Naive thymus-derived CD4-positive, alpha-beta T cell (primary cell): ENCODE measurements at regions not wholly inside any gene's neighbourhood (a gene's known extent, or its start where the extent isn't known, plus 50 kb on each side); places are given as distances from the start of the nearest gene placed in this dataset.

Source experiments
- ATAC-seq: fragments of 150-1000 bp; cut with Tn5 transposase; 2 replicates; pipeline ENCODE4 v1.10.0; 2021; ENCODE audit warnings: mild to moderate bottlenecking, moderate library complexity
- CTCF ChIA-PET: fragments of 350-600 bp; sonication (Branson Sonifier 250); formaldehyde crosslinking; loops from one replicate; lab custom pipeline; 2021; ENCODE audit warnings: antibody characterized with exemption; lab: Charles Lee
- POLR2A ChIA-PET: fragments of 350-600 bp; sonication (Branson Sonifier 250); formaldehyde crosslinking; loops from one replicate; lab custom pipeline; 2021; ENCODE audit warnings: antibody characterized with exemption, inconsistent platforms; lab: Charles Lee
- DNase-seq, 9 donors: peaks; one replicate each; pipeline versions ENCODE4 v3.0.0 to v3.0.0-alpha.2; 2020 to 2022; ENCODE audit warnings: mixed read lengths in 1 of 9
- H3K27ac ChIP-seq: one replicate; pipeline ENCODE4 v1.7.0; 2013; ENCODE audit warnings: mild to moderate bottlenecking, low read depth, low read length, moderate library complexity
- H3K27me3 ChIP-seq, 2 donors: one replicate each; pipeline ENCODE4 v1.7.0; 2013; ENCODE audit warnings: low read length in 2 of 2, mild to moderate bottlenecking in 2 of 2, moderate library complexity in 2 of 2; ENCODE audit not compliant: control insufficient read depth in 2 of 2, insufficient read depth in 2 of 2
- H3K36me3 ChIP-seq, 3 experiments: 1 replicate in 2 of 3; 2 replicates in 1 of 3; pipeline ENCODE4 v1.7.0; 2013; ENCODE audit warnings: low read length in 3 of 3, mild to moderate bottlenecking in 3 of 3, moderate library complexity in 1 of 3; ENCODE audit not compliant: insufficient read depth in 3 of 3, control insufficient read depth in 2 of 3
- H3K4me1 ChIP-seq, 2 donors: one replicate each; pipeline ENCODE4 v1.7.0; 2013; ENCODE audit warnings: low read length in 2 of 2, mild to moderate bottlenecking in 2 of 2, moderate library complexity in 1 of 2; ENCODE audit not compliant: control insufficient read depth in 2 of 2, insufficient read depth in 2 of 2
- H3K4me3 ChIP-seq: 2 replicates; pipeline ENCODE4 v1.7.0; 2013; ENCODE audit warnings: mild to moderate bottlenecking, low read length
- H3K9me3 ChIP-seq, 3 experiments: 1 replicate in 2 of 3; 2 replicates in 1 of 3; pipeline ENCODE4 v1.7.0; 2013; ENCODE audit warnings: low read length in 3 of 3; ENCODE audit not compliant: control insufficient read depth in 2 of 3
- H3K27ac Mint-ChIP-seq, 9 donors: one replicate each; pipeline ENCODE4 v1.8.0; 2020 to 2022; ENCODE audit warnings: mixed read lengths in 9 of 9, mild to moderate bottlenecking in 8 of 9, moderate library complexity in 5 of 9, inconsistent platforms in 2 of 9
- H3K27me3 Mint-ChIP-seq, 5 donors: one replicate each; pipeline ENCODE4 v1.8.0; 2021 to 2022; ENCODE audit warnings: mixed read lengths in 5 of 5, mild to moderate bottlenecking in 1 of 5
- H3K36me3 Mint-ChIP-seq, 5 donors: one replicate each; pipeline ENCODE4 v1.8.0; 2020 to 2022; ENCODE audit warnings: mixed read lengths in 5 of 5, mild to moderate bottlenecking in 3 of 5, inconsistent platforms in 1 of 5
- H3K4me1 Mint-ChIP-seq, 7 donors: one replicate each; pipeline ENCODE4 v1.8.0; 2020 to 2022; ENCODE audit warnings: mixed read lengths in 7 of 7, mild to moderate bottlenecking in 3 of 7, inconsistent platforms in 1 of 7
- H3K4me3 Mint-ChIP-seq, 10 donors: one replicate each; pipeline ENCODE4 v1.8.0; 2020 to 2022; ENCODE audit warnings: mild to moderate bottlenecking in 10 of 10, mixed read lengths in 10 of 10, moderate library complexity in 6 of 10, inconsistent platforms in 2 of 10
- H3K9me3 Mint-ChIP-seq, 11 donors: one replicate each; pipeline ENCODE4 v1.8.0; 2020 to 2022; ENCODE audit warnings: mixed read lengths in 11 of 11, mild to moderate bottlenecking in 4 of 11, inconsistent platforms in 1 of 11, moderate library complexity in 1 of 11
- intact Hi-C, 2 donors: fragments of 100-400 bp; cut with micrococcal nuclease; formaldehyde crosslinking; loops; one replicate each; pipeline ENCODE4 v1.15.1; 2023

DNA sequence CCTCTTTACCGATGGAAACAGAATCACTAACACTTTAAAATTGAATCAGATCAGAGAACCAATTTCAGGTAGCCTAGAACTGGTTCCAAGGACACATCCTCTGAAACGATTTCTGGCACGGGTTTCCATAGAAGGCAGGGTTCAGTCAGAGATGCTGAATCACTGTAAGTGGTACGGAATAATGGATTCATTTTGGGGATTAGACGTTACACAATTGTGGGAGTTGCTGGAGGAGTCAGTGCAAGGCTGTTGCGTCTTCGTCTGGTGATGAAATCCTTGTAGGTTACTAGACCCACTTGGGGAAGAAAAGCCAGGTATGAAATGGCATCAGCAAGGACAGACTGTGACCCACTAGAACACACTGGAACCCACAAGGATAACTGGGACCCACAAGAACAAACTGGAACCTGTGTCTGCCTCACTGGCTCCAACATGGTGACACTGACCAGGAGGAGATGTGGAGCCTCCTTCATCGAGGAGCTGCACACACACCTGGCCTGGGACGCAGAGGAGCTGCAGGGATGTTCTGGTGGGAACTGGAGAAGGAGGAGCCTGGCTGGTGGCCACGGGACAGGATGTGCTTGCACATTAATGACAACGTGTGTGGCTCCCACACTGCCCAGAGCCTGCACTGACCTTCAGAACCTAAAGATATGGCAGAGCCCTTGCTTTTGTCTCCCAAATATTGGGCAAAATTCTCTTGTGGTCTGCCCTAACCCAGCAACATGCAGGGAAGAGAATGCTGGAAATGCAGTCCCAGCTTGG, 105.1 kb downstream of the TRAPPC11 start:
- no peaks in the 10 kb centered on the region for H3K36me3 Mint-ChIP-seq
- H3K27me3 ChIP-seq = no peaks in the 10 kb centered on the region
- CTCF ChIA-PET = no interaction called here

DNA sequence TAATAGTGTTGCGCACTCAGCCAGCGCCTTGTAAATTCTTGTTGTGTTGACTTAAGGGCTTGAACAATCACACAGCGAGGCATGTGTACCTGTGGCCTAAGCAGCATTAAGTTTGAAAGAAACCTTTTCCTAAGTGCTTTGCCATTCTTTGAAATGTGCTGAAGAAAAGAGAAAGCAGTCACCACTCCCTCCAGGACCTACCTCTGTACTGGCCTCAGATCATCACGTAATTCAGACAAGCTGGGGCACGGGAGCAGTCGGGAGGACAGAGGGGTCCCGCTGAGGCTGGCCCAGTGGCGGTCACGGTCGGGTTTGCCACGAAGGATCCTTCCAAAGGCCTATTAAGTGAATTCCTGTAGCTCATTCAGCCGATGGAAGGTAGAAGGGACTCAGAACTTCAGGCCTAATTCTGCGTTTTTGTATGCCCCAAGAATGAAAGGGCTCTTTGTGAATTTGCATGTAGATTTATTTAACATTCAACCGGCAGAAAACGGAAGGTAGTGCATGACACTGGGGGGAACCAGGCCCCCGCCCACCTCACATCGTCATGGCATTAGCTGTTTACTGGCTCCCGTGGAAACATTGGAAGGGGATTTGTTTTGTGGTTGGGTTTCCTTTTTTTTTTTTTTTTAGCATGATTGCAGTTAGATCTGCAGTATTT, 106.3 kb downstream of the TRAPPC11 start:
- H3K36me3 Mint-ChIP-seq = no peaks in the 10 kb centered on the region
- DNase-seq (no peak), ATAC-seq (no peak)
- CTCF ChIA-PET = interaction anchor here (0.5 kb wide), 1 partner anchor 182 kb away, joined by 3 read pairs; no protein-coding TSS in a partner anchor
- intact Hi-C loops = no loop called here
- POLR2A ChIA-PET = no interaction called here
- H3K4me3 Mint-ChIP-seq = no peak overlapping the region
- H3K27ac Mint-ChIP-seq = no peak overlapping the region
- peaks cover 0 to 5% (median 0%) of the 10 kb centered on the region in 7 donors for H3K4me1 Mint-ChIP-seq
- H3K36me3 ChIP-seq = no peaks in the 10 kb centered on the region
- H3K4me1 ChIP-seq = no peaks in the 10 kb centered on the region
- no peaks in the 10 kb centered on the region for H3K9me3 Mint-ChIP-seq
- no peak overlapping the region for H3K4me3 ChIP-seq
- H3K27me3 Mint-ChIP-seq = peaks cover 9 to 21% (median 17%) of the 10 kb centered on the region in 5 donors
- H3K27ac ChIP-seq = no peak overlapping the region
- H3K27me3 ChIP-seq = no peaks in the 10 kb centered on the region
- no peaks in the 10 kb centered on the region for H3K9me3 ChIP-seq

More for the DNA sequence above, 105.1 kb downstream of the TRAPPC11 start:
- ATAC-seq (no peak), DNase-seq (no peak)
- peaks cover 0 to 5% (median 0%) of the 10 kb centered on the region in 7 donors for H3K4me1 Mint-ChIP-seq
- no peak overlapping the region for H3K27ac Mint-ChIP-seq
- H3K4me3 Mint-ChIP-seq = peak overlapping the region in 1 of 10 donors; percentile 12
- intact Hi-C loops = no loop called here
- Histone ChIP-seq H3K4me1 (no peaks in the 10 kb centered on the region), H3K27ac (no peak overlapping the region), H3K36me3 (no peaks in the 10 kb centered on the region), H3K4me3 (no peak overlapping the region), H3K9me3 (no peaks in the 10 kb centered on the region)
- POLR2A ChIA-PET = no interaction called here
- H3K9me3 Mint-ChIP-seq = no peaks in the 10 kb centered on the region
- peaks cover 9 to 21% (median 17%) of the 10 kb centered on the region in 5 donors for H3K27me3 Mint-ChIP-seq

DNA sequence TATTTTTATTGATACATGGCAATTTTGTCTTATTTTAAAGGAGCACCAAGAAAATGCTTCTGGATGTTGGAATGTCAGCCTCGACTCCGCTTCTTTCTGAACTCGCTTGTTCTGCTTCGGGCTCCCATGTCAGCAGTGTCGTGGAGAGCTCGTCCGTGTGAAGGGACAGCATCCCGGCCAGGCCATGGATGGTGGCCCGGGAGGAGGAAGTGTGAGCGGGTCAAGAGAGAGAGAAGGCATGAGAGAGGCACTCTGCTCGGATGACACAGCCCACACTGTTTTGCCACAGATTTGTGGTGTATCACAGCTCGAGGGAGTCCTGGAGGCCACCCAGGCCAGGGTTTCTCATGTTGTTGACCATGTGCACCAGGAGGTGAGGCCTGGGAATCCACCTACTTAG, 107.0 kb downstream of the TRAPPC11 start:
- Histone ChIP-seq H3K4me3 (no peak overlapping the region), H3K27me3 (no peaks in the 10 kb centered on the region), H3K9me3 (no peaks in the 10 kb centered on the region), H3K27ac (no peak overlapping the region), H3K36me3 (no peaks in the 10 kb centered on the region), H3K4me1 (no peaks in the 10 kb centered on the region)
- H3K9me3 Mint-ChIP-seq = no peaks in the 10 kb centered on the region
- no peak for ATAC-seq
- ChIA-PET CTCF (interaction anchor here (0.5 kb wide), 1 partner anchor 181 kb away, joined by 3 read pairs; no protein-coding TSS in a partner anchor), POLR2A (no interaction called here)
- peaks cover 9 to 21% (median 17%) of the 10 kb centered on the region in 5 donors for H3K27me3 Mint-ChIP-seq
- H3K27ac Mint-ChIP-seq = no peak overlapping the region
- H3K4me1 Mint-ChIP-seq = peaks cover 0 to 5% (median 0%) of the 10 kb centered on the region in 7 donors
- intact Hi-C loops = no loop called here
- no peak overlapping the region for H3K4me3 Mint-ChIP-seq
- H3K36me3 Mint-ChIP-seq = no peaks in the 10 kb centered on the region
- DNase-seq = no peak

DNA sequence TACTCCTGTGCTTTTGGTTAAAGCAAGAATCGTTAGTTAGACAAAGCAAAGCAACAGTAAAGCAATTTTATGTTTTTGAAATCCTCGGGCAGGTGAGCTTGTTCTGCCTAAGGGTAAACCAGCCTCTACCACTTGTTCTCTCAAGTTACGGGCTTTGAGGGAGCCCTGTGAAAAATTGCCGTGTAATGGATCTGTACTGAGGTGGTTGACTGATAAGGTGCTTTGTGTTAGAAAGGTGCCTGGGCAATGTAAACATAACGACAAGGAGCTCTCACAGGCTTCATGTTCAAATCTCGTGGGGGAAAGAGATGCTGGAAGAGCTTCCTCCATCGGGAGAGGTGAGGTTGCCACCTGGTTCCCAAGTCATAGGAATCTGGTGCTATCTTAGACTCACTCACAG, 111.8 kb downstream of the TRAPPC11 start:
- H3K4me1 ChIP-seq = no peaks in the 10 kb centered on the region
- no peak overlapping the region for H3K4me3 ChIP-seq
- peaks cover 0 to 5% (median 0%) of the 10 kb centered on the region in 11 donors for H3K9me3 Mint-ChIP-seq
- no peak overlapping the region for H3K27ac Mint-ChIP-seq
- intact Hi-C loops = no loop called here
- H3K36me3 ChIP-seq = no peaks in the 10 kb centered on the region
- peaks cover 2 to 10% (median 5%) of the 10 kb centered on the region in 5 donors for H3K27me3 Mint-ChIP-seq
- DNase-seq = no peak
- POLR2A ChIA-PET = no interaction called here
- H3K4me3 Mint-ChIP-seq = no peak overlapping the region
- H3K4me1 Mint-ChIP-seq = no peaks in the 10 kb centered on the region
- H3K27ac ChIP-seq = no peak overlapping the region
- H3K36me3 Mint-ChIP-seq = no peaks in the 10 kb centered on the region
- no peaks in the 10 kb centered on the region for H3K27me3 ChIP-seq
- CTCF ChIA-PET = no interaction called here
- H3K9me3 ChIP-seq = peaks cover 0 to 6% (median 0%) of the 10 kb centered on the region in 3 experiments
- no peak for ATAC-seq

DNA sequence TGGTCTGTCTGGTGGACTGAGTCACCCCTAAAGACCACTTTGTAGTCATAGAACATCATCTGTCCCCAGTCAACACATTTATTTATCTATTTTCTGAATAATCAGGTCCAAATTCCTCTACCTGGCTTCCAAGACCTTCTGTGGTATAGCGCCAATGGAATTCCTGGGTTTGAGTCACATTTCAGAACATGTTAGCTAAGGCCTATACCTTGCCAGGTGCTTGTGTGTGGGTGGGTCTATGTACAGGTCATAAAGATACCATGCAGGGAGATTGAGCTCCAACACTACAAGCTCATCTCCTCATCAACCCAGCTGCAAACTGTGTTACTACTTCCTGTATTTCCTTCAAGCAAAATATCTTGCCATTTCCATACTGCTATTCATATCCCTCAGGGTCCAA, 113.3 kb downstream of the TRAPPC11 start:
- H3K9me3 Mint-ChIP-seq = peaks cover 0 to 5% (median 0%) of the 10 kb centered on the region in 11 donors
- DNase-seq (no peak), ATAC-seq (no peak)
- Histone ChIP-seq H3K9me3 (peaks cover 0 to 6% (median 0%) of the 10 kb centered on the region in 3 experiments), H3K27ac (no peak overlapping the region), H3K36me3 (no peaks in the 10 kb centered on the region), H3K27me3 (no peaks in the 10 kb centered on the region), H3K4me1 (no peaks in the 10 kb centered on the region), H3K4me3 (no peak overlapping the region)
- no peaks in the 10 kb centered on the region for H3K36me3 Mint-ChIP-seq
- POLR2A ChIA-PET = no interaction called here
- H3K27me3 Mint-ChIP-seq = peaks cover 0 to 5% (median 2%) of the 10 kb centered on the region in 5 donors
- intact Hi-C loops = no loop called here
- no peak overlapping the region for H3K4me3 Mint-ChIP-seq
- CTCF ChIA-PET = no interaction called here
- no peaks in the 10 kb centered on the region for H3K4me1 Mint-ChIP-seq
- H3K27ac Mint-ChIP-seq = no peak overlapping the region

DNA sequence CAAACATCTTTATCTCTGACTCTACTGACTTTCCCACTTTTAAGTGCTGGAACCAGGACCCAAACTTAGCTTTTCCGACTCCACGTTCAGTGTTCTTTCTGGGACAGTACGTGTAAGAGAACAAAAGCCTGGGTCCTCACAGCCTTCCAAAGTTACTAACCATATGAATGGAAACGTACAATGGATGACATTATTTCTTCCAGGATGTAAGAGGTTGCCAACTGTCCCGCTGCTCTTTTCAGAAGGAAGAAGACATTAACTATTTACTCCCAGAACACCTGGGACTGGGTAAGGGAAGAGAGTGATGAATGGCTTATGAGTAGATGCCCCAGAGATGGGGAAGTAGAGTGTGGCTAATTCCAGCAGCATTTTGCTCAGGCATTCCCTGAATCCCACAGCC, 114.7 kb downstream of the TRAPPC11 start:
- H3K4me3 Mint-ChIP-seq = no peak overlapping the region
- peaks cover 0 to 6% (median 4%) of the 10 kb centered on the region in 5 donors for H3K27me3 Mint-ChIP-seq
- H3K4me3 ChIP-seq = no peak overlapping the region
- H3K4me1 Mint-ChIP-seq = no peaks in the 10 kb centered on the region
- CTCF ChIA-PET = no interaction called here
- intact Hi-C loops = no loop called here
- POLR2A ChIA-PET = no interaction called here
- no peaks in the 10 kb centered on the region for H3K27me3 ChIP-seq
- ATAC-seq = no peak
- peaks cover 0 to 5% (median 0%) of the 10 kb centered on the region in 11 donors for H3K9me3 Mint-ChIP-seq
- H3K27ac ChIP-seq = no peak overlapping the region
- H3K36me3 Mint-ChIP-seq = no peaks in the 10 kb centered on the region
- H3K4me1 ChIP-seq = no peaks in the 10 kb centered on the region
- no peak for DNase-seq
- H3K27ac Mint-ChIP-seq = no peak overlapping the region
- H3K36me3 ChIP-seq = no peaks in the 10 kb centered on the region
- peaks cover 0 to 6% (median 0%) of the 10 kb centered on the region in 3 experiments for H3K9me3 ChIP-seq
